Fibroblast of villous mesenchyme (primary cell): ENCODE measurements at regions not wholly inside any gene's neighbourhood (a gene's known extent, or its start where the extent isn't known, plus 50 kb on each side); places are given as distances from the start of the nearest gene placed in this dataset.
"Not testable (repeated sequence)": the region's sequence is repeated elsewhere in the genome, so short reads cannot be mapped to it uniquely, and the experiment has no call there.

Source experiments
- DNase-seq: peaks from one replicate; pipeline ENCODE4 v3.0.0-alpha.2; 2010; ENCODE audit warnings: low read depth
- H3K4me3 ChIP-seq: 2 replicates; pipeline ENCODE4 v1.5.1; 2011; ENCODE audit warnings: low read depth, mild to moderate bottlenecking, low read length
- TF ChIP-seq, protein P1 (sequence below): IDR thresholded peaks from 2 replicates; pipeline ENCODE4 v1.5.1; 2012; ENCODE audit warnings: low read depth, mild to moderate bottlenecking, low read length; ENCODE audit not compliant: insufficient read depth

DNA sequence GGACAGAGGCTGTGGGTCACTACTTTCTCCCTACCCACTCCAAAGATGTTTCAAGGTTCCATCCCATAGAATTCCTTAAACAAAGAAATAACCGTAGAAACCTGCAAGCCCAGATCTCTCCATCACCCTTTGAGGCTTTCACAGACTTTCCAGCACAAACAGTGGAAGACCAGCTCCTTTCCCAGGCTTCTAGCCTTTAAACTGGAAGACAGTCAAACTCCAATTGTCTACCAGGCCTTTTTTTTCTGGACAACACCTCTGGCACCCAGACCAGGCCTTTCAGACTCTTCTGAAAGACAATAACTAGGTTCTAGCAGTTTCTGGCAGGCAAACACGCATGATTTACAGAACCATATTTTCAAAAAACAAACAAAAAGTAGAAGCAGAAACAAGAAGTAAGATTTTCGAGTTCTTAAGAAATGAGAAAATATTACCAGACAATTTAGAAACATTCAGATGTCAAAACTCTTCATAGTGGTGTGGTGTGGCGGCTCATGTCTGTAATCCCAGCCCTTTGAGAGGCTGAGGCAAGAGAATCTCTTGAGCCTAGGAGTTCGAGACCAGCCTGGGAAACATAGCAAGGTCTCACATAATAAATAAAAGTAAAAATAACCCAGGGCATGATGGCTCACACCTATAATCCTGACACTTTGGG is 73.0 kb upstream of the EPCAM start:
- TF ChIP-seq, protein P1, sequence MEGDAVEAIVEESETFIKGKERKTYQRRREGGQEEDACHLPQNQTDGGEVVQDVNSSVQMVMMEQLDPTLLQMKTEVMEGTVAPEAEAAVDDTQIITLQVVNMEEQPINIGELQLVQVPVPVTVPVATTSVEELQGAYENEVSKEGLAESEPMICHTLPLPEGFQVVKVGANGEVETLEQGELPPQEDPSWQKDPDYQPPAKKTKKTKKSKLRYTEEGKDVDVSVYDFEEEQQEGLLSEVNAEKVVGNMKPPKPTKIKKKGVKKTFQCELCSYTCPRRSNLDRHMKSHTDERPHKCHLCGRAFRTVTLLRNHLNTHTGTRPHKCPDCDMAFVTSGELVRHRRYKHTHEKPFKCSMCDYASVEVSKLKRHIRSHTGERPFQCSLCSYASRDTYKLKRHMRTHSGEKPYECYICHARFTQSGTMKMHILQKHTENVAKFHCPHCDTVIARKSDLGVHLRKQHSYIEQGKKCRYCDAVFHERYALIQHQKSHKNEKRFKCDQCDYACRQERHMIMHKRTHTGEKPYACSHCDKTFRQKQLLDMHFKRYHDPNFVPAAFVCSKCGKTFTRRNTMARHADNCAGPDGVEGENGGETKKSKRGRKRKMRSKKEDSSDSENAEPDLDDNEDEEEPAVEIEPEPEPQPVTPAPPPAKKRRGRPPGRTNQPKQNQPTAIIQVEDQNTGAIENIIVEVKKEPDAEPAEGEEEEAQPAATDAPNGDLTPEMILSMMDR, result no peak
- no peak for DNase-seq
- no peak overlapping the region for H3K4me3 ChIP-seq

DNA sequence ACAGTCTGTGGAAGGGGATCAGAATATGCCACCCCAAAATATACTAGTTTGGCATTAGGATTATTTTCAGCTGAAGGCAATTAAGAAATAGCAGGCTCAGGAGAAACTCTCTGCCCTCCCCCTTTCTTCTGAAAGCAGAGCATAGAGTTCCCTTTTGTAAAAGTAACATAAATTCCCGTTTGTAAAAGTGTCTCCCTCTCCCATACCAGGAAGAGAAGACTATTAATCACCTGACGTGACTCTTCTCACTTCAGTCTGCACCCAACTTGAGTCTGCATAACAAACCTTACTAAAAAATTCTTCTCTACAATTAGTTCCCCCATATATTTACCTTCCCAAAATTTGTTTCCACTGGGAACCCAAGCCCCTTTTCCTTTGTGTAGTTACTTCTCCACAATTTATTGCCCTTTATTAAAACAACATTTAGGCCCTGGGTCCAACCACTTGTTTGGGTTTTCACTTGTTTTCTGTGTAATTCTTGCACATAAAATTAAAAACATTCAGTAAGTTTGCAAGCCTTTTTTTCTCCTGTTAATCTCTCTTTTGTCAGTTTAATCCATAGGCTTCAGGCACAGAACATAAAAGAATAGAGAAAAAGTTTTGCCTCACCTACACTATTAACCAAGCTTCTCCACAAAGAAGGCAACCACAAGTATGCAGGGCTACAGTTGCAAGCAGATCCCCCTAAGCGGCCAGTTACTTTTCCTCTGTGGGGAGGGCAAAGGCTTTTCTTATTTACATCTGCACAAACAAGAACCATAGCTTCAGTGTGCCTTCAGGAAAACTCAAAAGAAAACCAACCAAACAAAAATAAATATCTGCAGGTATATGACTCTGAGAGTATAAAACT is 73.8 kb upstream of the EPCAM start:
- DNase-seq, result no peak
- TF ChIP-seq, protein P1, result no peak
- no peak overlapping the region for H3K4me3 ChIP-seq

DNA sequence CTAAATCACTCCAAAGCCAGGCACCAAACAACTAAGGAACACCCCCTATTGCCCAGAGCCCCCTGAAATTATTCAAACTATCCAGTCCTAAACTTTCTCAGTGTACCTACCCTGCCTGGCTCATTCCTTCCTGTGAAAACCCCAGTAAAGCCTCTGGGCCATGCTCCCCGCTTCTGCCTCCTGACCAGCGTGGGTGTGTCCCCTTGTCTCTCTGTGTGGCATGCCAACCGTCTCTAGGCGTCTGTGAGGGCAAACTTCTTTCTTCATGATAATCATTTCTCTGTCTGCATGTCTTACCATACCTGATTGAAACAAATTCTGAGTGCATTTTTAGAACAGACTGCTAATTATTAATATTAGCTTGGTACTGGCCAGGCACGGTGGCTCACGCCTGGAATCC is 75.1 kb upstream of the EPCAM start:
- no peak for DNase-seq
- H3K4me3 ChIP-seq, result no peak overlapping the region
- TF ChIP-seq, protein P1, result no peak

DNA sequence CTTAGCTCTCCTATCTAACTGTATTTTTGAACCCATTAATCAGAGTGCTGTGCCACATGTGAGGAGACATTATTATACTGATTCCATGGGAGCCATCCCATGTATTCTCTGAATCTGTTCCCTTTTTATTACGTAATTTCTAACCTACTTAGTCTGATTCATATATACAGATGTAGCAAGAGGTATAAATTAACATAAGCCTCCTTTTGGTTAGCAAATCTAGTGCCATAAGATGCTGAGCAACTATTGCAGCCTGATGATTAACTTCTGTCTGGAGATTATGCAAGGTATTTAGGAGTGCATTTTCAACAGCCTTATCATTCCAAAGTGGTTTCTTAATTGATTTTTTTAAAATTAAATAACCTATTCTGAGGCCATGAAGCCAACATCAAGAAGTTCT is 80.2 kb upstream of the EPCAM start:
- peak; percentile 94 for DNase-seq
- no peak overlapping the region for H3K4me3 ChIP-seq
- TF ChIP-seq, protein P1, result no peak

DNA sequence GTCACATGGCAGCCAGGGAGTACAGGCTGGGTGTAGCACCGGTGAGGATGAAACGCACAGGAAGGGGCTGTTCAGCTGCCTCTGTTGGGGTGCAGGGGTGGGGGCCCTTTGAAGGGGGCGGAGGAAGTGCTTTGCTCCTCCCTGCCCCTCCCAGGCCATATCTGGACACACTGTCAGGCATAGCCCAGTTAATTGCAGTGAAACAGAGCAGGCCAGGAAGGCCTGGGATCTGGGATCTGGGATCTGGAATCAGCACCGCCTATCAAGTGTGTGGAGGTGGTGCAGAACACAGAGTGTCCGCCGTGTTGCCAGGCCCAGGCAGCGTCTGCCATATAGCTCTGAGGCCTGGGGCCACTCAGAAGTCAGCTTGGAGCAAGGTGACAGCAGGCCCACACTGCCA is 85.5 kb upstream of the EPCAM start:
- TF ChIP-seq, protein P1, result no peak
- DNase-seq, result no peak
- H3K4me3 ChIP-seq, result no peak overlapping the region

DNA sequence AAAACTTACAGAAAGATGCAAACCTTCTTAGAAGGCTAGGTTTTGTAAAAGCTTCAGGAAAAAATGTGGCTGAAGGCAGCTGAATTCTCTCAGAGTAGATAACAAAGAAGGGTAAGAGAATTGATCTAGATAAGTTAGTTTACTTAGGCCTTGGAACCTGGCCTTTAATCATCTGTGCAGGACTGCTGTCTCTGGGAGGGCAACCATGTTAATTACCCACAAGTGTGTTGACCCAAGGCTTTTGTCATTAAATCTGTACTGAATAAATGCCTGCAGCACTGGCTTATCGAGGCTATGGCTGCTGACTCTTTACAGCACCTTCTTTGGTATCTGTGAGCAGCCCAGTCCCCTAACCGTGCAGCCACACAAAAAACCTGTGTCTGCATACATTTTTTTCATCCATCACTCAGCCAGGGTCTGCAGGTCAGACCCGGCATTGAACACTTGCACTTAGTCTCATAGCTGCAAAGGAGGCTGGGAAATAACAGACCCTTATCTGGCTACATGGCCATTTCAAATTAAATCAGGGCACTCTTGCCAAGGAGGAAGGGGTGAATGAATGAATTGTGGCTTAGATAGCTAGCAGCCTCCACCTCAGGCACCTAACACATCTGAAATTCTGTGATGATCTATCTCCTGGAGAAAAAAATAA is 86.4 kb upstream of the EPCAM start:
- TF ChIP-seq, protein P1, result no peak
- no peak for DNase-seq
- no peak overlapping the region for H3K4me3 ChIP-seq

DNA sequence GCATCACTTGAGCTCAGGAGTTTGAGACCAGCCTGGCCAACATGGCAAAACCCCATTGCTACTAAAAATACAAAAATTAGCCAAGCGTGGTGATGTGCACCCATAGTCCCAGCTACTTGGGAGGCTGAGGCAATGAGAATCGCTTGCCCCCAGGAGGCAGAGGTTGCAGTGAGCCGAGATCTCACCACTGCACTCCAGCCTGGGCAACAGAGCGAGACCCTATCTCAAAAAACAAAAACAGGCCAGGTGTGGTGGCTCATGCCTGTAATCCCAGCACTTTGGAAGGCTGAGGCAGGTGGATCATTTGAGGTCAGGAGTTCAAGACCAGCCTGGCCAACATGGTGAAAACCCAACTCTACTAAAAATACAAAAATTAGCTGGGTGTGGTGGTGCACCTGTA is 89.6 kb upstream of the EPCAM start:
- DNase-seq, H3K4me3 ChIP-seq: not testable (repeated sequence)
